CD14-positive monocyte (primary cell): ENCODE measurements at regions not wholly inside any gene's neighbourhood (a gene's known extent, or its start where the extent isn't known, plus 50 kb on each side); places are given as distances from the start of the nearest gene placed in this dataset.

Source experiments
- DNase-seq, 3 donors: peaks; one replicate each; pipeline ENCODE4 v3.0.0-alpha.2; 2011 to 2022
- H2AFZ ChIP-seq: 2 replicates; pipeline ENCODE4 v1.6.0; 2012; ENCODE audit warnings: mild to moderate bottlenecking, low read depth, low read length, inconsistent platforms; ENCODE audit not compliant: insufficient read depth, poor library complexity, severe bottlenecking
- H3K27ac ChIP-seq, 2 donors: 1 replicate in 1 of 2; 2 replicates in 1 of 2; pipeline ENCODE4 v1.5.1; 2012 to 2013; ENCODE audit warnings: low read length in 2 of 2, control low read depth in 1 of 2, inconsistent platforms in 1 of 2, low read depth in 1 of 2, mild to moderate bottlenecking in 1 of 2
- H3K27me3 ChIP-seq, 2 donors: one replicate each; pipeline versions ENCODE4 v1.6.0 to v1.6.1; 2011 to 2013; ENCODE audit warnings: low read length in 2 of 2; ENCODE audit not compliant: control insufficient read depth in 2 of 2, insufficient read depth in 2 of 2
- H3K36me3 ChIP-seq, 2 donors: replicated peaks in 1 of 2; 1 replicate in 1 of 2; 2 replicates in 1 of 2; pipeline versions ENCODE4 v1.5.1 to v1.6.1; 2012 to 2013; ENCODE audit warnings: low read length in 2 of 2, control low read depth in 1 of 2, inconsistent platforms in 1 of 2, mild to moderate bottlenecking in 1 of 2; ENCODE audit not compliant: insufficient read depth in 2 of 2, control insufficient read depth in 1 of 2
- H3K4me1 ChIP-seq, 2 donors: 1 replicate in 1 of 2; 2 replicates in 1 of 2; pipeline versions ENCODE4 v1.5.1 to v1.6.1; 2012 to 2013; ENCODE audit warnings: low read length in 2 of 2, control low read depth in 1 of 2, inconsistent platforms in 1 of 2, mild to moderate bottlenecking in 1 of 2, moderate library complexity in 1 of 2; ENCODE audit not compliant: insufficient read depth in 2 of 2, control insufficient read depth in 1 of 2
- H3K4me2 ChIP-seq: replicated peaks from 2 replicates; pipeline ENCODE3; 2012; ENCODE audit warnings: low read length, moderate library complexity, mild to moderate bottlenecking; ENCODE audit not compliant: poor library complexity, severe bottlenecking; ENCODE audit errors: extremely low read depth
- H3K4me3 ChIP-seq, 3 experiments: fragments of 200-600 bp in 1 of 3; sonication (generic) in 1 of 3; replicated peaks in 1 of 3; 1 replicate in 2 of 3; 2 replicates in 1 of 3; pipeline ENCODE4 v1.5.1; 2011 to 2013; ENCODE audit warnings: low read length in 3 of 3, mild to moderate bottlenecking in 3 of 3, control low read depth in 2 of 3, low read depth in 2 of 3, inconsistent platforms in 1 of 3, moderate library complexity in 1 of 3
- H3K79me2 ChIP-seq: 2 replicates; pipeline ENCODE4 v1.6.0; 2012; ENCODE audit warnings: mild to moderate bottlenecking, control low read depth, inconsistent platforms, low read length, moderate library complexity; ENCODE audit not compliant: insufficient read depth
- H3K9ac ChIP-seq: 2 replicates; pipeline ENCODE4 v1.6.0; 2017; ENCODE audit warnings: low read length, mild to moderate bottlenecking; ENCODE audit not compliant: insufficient read depth, poor library complexity, severe bottlenecking
- H3K9me3 ChIP-seq, 2 donors: replicated peaks in 1 of 2; 1 replicate in 1 of 2; 2 replicates in 1 of 2; pipeline versions ENCODE4 v1.5.1 to v1.6.1; 2012 to 2013; ENCODE audit warnings: low read length in 2 of 2, control low read depth in 1 of 2; ENCODE audit not compliant: control insufficient read depth in 1 of 2, insufficient read depth in 1 of 2
- H4K20me1 ChIP-seq: 2 replicates; pipeline ENCODE4 v1.6.0; 2012; ENCODE audit warnings: mild to moderate bottlenecking, low read length, control low read depth, moderate library complexity; ENCODE audit not compliant: insufficient read depth
- H3K27ac Mint-ChIP-seq, 7 donors: one replicate each; pipeline ENCODE4 v1.8.0; 2020; ENCODE audit warnings: mild to moderate bottlenecking in 7 of 7, mixed read lengths in 7 of 7, moderate library complexity in 6 of 7, inconsistent platforms in 2 of 7
- H3K27me3 Mint-ChIP-seq, 3 donors: one replicate each; pipeline ENCODE4 v1.8.0; 2021 to 2022; ENCODE audit warnings: low read depth in 3 of 3, mild to moderate bottlenecking in 3 of 3, mixed read lengths in 3 of 3, moderate library complexity in 3 of 3, inconsistent platforms in 1 of 3
- H3K36me3 Mint-ChIP-seq, 2 donors: one replicate each; pipeline ENCODE4 v1.8.0; 2020; ENCODE audit warnings: mixed read lengths in 2 of 2, inconsistent platforms in 1 of 2, mild to moderate bottlenecking in 1 of 2
- H3K4me1 Mint-ChIP-seq: one replicate; pipeline ENCODE4 v1.8.0; 2020; ENCODE audit warnings: mild to moderate bottlenecking, mixed read lengths
- H3K4me3 Mint-ChIP-seq, 2 donors: one replicate each; pipeline ENCODE4 v1.8.0; 2020; ENCODE audit warnings: mild to moderate bottlenecking in 2 of 2, mixed read lengths in 2 of 2, moderate library complexity in 1 of 2
- H3K9me3 Mint-ChIP-seq, 7 donors: one replicate each; pipeline ENCODE4 v1.8.0; 2020 to 2022; ENCODE audit warnings: mixed read lengths in 7 of 7, mild to moderate bottlenecking in 6 of 7, moderate library complexity in 6 of 7, inconsistent platforms in 2 of 7
- WGBS: methylation state at CpG from one replicate; pipeline ENCODE4 v1.1.5; 2013; ENCODE audit warnings: missing lambda C conversion rate; ENCODE audit not compliant: insufficient coverage; 5-methylcytosine and 5-hydroxymethylcytosine counted together
- intact Hi-C, 2 donors: fragments of 100-400 bp; cut with micrococcal nuclease; formaldehyde crosslinking; loops; one replicate each; pipeline versions ENCODE4 v1.15.0 to v1.15.1; 2023
- TF ChIP-seq, protein P1 (sequence below): fragments of 200-600 bp; IDR thresholded peaks from one replicate; pipeline ENCODE4 v1.8.0; 2022; ENCODE audit warnings: antibody characterized with exemption, mild to moderate bottlenecking

GRCh38 chr5:74262544-74263207 is 377.9 kb downstream of the ENC1 start:
- H3K9ac ChIP-seq, result no peak overlapping the region
- H3K4me2 ChIP-seq, result no peak overlapping the region
- H3K4me3 ChIP-seq, result no peak overlapping the region
- H2AFZ ChIP-seq, result no peak overlapping the region
- TF ChIP-seq, protein P1, sequence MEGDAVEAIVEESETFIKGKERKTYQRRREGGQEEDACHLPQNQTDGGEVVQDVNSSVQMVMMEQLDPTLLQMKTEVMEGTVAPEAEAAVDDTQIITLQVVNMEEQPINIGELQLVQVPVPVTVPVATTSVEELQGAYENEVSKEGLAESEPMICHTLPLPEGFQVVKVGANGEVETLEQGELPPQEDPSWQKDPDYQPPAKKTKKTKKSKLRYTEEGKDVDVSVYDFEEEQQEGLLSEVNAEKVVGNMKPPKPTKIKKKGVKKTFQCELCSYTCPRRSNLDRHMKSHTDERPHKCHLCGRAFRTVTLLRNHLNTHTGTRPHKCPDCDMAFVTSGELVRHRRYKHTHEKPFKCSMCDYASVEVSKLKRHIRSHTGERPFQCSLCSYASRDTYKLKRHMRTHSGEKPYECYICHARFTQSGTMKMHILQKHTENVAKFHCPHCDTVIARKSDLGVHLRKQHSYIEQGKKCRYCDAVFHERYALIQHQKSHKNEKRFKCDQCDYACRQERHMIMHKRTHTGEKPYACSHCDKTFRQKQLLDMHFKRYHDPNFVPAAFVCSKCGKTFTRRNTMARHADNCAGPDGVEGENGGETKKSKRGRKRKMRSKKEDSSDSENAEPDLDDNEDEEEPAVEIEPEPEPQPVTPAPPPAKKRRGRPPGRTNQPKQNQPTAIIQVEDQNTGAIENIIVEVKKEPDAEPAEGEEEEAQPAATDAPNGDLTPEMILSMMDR, result no peak
- Mint-ChIP-seq H3K4me1 (peaks cover 52% of the 10 kb centered on the region), H3K4me3 (no peak overlapping the region), H3K9me3 (no peaks in the 10 kb centered on the region), H3K27ac (peak overlapping the region in 1 of 7 donors; percentile 23), H3K27me3 (peaks cover 0 to 2% (median 2%) of the 10 kb centered on the region in 3 donors), H3K36me3 (no peaks in the 10 kb centered on the region)
- intact Hi-C loops, result no loop called here
- H3K27me3 ChIP-seq, result no peaks in the 10 kb centered on the region
- H3K36me3 ChIP-seq, result no peaks in the 10 kb centered on the region
- 71% methylated on average over 1 of the region's 1 CpG for WGBS
- H3K27ac ChIP-seq, result no peak overlapping the region
- H3K4me1 ChIP-seq, result peaks cover 29 to 35% of the 10 kb centered on the region in 2 donors
- no peaks in the 10 kb centered on the region for H4K20me1 ChIP-seq
- no peaks in the 10 kb centered on the region for H3K9me3 ChIP-seq
- DNase-seq, result no peak
- H3K79me2 ChIP-seq, result no peaks in the 10 kb centered on the region

DNA sequence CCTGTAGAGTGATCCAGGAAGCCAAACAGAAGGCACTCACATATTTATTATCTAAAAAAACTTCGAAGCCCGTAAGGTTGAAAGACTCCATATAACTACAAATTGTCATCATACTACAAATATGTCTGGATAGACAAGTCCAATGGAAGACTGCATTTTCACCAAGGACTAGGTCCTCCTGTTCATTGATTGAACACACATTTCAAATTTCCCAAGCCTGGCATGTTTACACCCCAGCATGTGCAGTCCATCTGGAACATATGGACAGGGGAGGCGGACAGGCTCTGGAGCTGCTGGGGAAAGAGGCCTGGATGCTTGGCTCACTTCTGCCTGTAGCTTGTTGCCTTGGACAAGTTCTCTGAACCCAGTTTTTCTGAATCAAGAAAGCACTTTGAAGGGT is 378.7 kb downstream of the ENC1 start:
- H3K4me3 Mint-ChIP-seq, result no peak overlapping the region
- Histone ChIP-seq H3K36me3 (no peaks in the 10 kb centered on the region), H4K20me1 (no peaks in the 10 kb centered on the region), H3K4me1 (peaks cover 37 to 43% of the 10 kb centered on the region in 2 donors), H3K9me3 (no peaks in the 10 kb centered on the region), H3K9ac (no peak overlapping the region), H2AFZ (peak overlapping the region; percentile 6), H3K27me3 (no peaks in the 10 kb centered on the region), H3K79me2 (no peaks in the 10 kb centered on the region), H3K4me3 (no peak overlapping the region), H3K4me2 (peak overlapping the region; percentile 13), H3K27ac (no peak overlapping the region)
- no peaks in the 10 kb centered on the region for H3K36me3 Mint-ChIP-seq
- peaks cover 0 to 2% (median 2%) of the 10 kb centered on the region in 3 donors for H3K27me3 Mint-ChIP-seq
- TF ChIP-seq, protein P1, result no peak
- no peak for DNase-seq
- intact Hi-C loops, result no loop called here
- 100% methylated on average over 1 of the region's 3 CpGs for WGBS
- H3K27ac Mint-ChIP-seq, result no peak overlapping the region
- H3K9me3 Mint-ChIP-seq, result no peaks in the 10 kb centered on the region
- H3K4me1 Mint-ChIP-seq, result peaks cover 60% of the 10 kb centered on the region
